Breast epithelium (tissue), 3 donors: ENCODE measurements at regions not wholly inside any gene's neighbourhood (a gene's known extent, or its start where the extent isn't known, plus 50 kb on each side); places are given as distances from the start of the nearest gene placed in this dataset.

ENCODE experiments used
- CTCF ChIP-seq, 3 donors: fragments of 450-650 bp; IDR thresholded peaks; one replicate each; pipeline ENCODE4 v1.5.1; 2016 to 2017; ENCODE audit warnings: antibody characterized with exemption in 3 of 3, mild to moderate bottlenecking in 3 of 3, moderate library complexity in 3 of 3
- POLR2A ChIP-seq: fragments of 450-650 bp; IDR thresholded peaks from one replicate; pipeline ENCODE4 v1.6.1; 2016; ENCODE audit warnings: antibody characterized with exemption, mild to moderate bottlenecking, moderate library complexity
- POLR2AphosphoS5 ChIP-seq, 3 donors: sonication (generic); formaldehyde crosslinking; IDR thresholded peaks; one replicate each; pipeline ENCODE4 v1.6.1; 2017; ENCODE audit warnings: antibody characterized with exemption in 3 of 3

DNA sequence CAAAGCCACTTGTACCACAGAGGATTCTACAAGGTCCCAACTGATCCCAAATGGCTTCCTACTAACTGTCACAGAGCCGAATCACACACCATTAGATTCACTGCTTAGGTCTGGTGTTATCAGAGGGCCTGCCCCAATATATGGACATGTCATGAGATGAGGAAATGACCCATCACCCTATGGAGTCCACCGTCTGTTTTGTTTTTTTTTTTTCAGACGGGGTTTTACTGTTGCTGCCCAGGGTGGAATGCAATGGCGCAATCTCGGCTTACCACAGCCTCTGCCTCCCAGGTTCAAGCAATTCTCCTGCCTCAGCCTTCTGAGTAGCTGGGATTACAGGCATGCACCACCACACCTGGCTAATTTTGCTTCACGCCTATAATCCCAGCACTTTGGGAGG is 83.8 kb upstream of the ETS2 start:
- TF ChIP-seq POLR2AphosphoS5 (IDR thresholded peaks at IDR 0.05) (no peak), CTCF (IDR thresholded peaks at IDR 0.05) (no peak), POLR2A (no peak)
